ENCODE measurements at regions not wholly inside any gene's neighbourhood (a gene's known extent, or its start where the extent isn't known, plus 50 kb on each side); places are given as distances from the start of the nearest gene placed in this dataset.
A peak's percentile ranks its signal among the peaks of the same experiment; 100 is the strongest.
"Not testable (repeated sequence)": the region's sequence is repeated elsewhere in the genome, so short reads cannot be mapped to it uniquely, and the experiment has no call there.

DNA sequence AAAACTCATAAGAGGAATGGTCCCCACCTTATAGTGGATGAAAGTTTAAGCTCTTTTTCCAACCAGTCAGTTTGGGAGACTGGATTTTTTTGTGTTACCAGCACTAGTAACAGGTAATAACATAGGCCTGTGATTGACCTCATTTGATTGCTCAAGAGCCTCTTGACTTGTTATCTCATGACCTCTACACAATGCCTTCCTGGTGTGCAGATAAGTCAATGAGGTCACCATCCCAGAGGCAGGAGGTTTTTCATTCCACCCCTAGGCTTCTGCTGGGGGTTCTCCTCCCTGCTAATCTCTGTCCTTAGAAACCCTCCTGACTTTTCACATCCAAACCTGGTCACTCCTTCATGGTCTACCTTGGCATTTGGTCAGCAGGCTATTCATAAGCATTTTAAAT lies 225.0 kb upstream of the CDY1B start:
- DNase-seq; H3K27ac ChIP-seq; H3K27me3 ChIP-seq (ENCODE audit: low read depth); intact Hi-C loops (cut with DNase I); H3K4me3 ChIP-seq; H3K9me3 ChIP-seq; H3K4me1 ChIP-seq; H3K36me3 ChIP-seq: not testable (repeated sequence)
- ATAC-seq = peak in 1 of 2 donors; percentile 35

DNA sequence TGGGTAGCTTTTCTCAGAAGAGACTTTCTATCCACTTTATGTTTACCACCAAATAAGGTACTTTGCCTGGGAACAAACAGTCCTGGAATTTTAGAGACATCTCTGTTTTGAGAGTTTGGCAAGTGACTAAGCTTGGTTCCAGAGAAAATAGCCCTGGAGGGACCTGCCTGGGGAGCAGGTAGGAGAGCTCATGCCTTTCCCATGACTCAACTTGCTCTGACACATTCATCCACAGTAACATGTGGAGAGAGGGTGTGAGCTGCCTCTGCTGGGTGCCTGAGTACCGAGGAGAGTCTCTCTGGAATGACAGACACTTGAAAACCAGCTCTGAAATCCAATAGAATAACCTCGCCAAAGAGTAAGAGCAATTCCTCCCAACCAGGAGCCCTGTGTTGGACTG lies 222.8 kb upstream of the CDY1B start:
- ATAC-seq = peak; percentile 81 to 95
- H3K27me3 ChIP-seq (ENCODE audit: low read depth); H3K36me3 ChIP-seq; H3K9me3 ChIP-seq; H3K4me3 ChIP-seq; H3K4me1 ChIP-seq; DNase-seq; H3K27ac ChIP-seq; intact Hi-C loops (cut with DNase I): not testable (repeated sequence)

DNA sequence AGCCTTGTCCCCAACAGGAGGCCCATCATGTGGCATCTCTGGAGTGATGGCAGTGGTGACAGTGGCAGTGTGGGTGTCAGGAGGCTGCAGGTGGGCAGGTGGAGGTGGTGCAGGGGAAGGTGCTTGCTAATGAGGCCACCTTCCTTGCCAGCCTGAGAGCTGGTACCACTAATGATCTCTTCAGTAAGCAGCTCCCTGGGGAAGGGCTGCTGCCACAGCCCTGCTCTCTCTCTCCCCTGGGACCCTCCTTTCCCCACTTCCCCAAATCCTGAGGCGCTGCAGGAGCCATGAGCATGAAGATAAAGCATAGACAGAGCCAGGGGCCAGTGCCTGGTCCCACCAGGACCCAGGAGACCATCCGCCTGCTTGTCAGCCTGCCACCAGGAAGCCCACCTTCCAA lies 214.4 kb upstream of the CDY1B start:
- H3K27ac ChIP-seq; intact Hi-C loops (cut with DNase I); H3K36me3 ChIP-seq; H3K27me3 ChIP-seq (ENCODE audit: low read depth); DNase-seq; H3K4me1 ChIP-seq; H3K9me3 ChIP-seq; H3K4me3 ChIP-seq; ATAC-seq: not testable (repeated sequence)

DNA sequence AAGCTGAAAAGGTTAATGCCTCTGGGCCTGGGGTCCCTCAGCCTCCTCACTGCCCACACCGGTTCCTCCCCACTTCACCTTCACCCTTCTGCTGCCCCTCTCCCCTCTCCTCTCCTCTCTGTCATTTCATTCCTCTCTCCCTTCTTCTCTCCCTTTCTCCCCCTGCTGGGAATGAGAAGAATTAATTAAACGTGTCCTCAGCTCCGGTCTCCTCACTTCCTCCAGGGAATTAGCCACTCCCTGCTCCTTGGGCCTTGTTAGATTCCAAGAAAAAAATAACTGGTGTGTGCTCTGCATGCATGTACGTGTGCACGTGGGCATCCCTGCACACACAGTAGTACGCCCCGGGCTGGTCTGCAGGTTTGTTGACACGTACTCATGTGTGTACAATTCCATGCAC lies 213.6 kb upstream of the CDY1B start:
- H3K4me1 ChIP-seq; H3K27me3 ChIP-seq (ENCODE audit: low read depth); H3K4me3 ChIP-seq; intact Hi-C loops (cut with DNase I); H3K9me3 ChIP-seq; ATAC-seq; H3K36me3 ChIP-seq; DNase-seq; H3K27ac ChIP-seq: not testable (repeated sequence)

DNA sequence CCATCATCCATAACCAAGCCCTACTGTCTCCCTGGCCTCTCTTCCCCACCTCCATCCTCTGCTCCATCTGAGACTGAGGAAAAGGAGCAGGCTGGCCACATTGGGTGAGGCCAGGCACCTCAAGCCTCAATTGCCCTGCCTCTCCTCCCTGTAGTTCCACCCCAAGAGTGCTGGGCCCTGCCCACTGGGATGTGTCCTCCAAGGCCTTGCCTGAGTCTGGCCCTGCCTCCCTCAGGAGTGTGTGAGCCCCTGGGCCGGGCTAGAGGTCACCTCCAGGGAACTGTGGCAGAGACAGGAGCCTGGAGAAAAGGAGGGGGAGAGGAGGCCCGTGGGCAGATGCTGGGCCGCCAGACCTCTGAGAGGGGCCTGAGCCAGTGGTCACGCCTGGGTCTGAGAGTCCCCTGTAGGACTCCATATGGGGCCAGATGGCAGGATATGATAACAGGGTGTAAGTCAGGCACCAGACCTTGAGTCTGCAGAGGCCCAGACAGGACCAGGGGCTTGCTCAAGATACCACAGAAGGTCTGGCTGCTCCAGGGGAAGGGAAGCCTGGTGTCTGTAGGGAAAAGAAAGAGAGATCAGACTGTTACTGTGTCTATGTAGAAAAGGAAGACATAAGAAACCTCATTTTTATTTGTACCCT lies 202.5 kb upstream of the CDY1B start:
- not testable (repeated sequence) for H3K4me3 ChIP-seq, ATAC-seq, H3K4me1 ChIP-seq

More for the DNA sequence above, 202.5 kb upstream of the CDY1B start:
- intact Hi-C loops (cut with DNase I); DNase-seq; H3K9me3 ChIP-seq; H3K36me3 ChIP-seq; H3K27me3 ChIP-seq (ENCODE audit: low read depth); H3K27ac ChIP-seq: not testable (repeated sequence)

Measured in lower lobe of right lung (tissue), 2 donors.